Neural cell (in vitro differentiated cells): ENCODE measurements at regions not wholly inside any gene's neighbourhood (a gene's known extent, or its start where the extent isn't known, plus 50 kb on each side); places are given as distances from the start of the nearest gene placed in this dataset.

Source experiments
- H2AFZ ChIP-seq: fragments of 200-600, 300-800 bp; sonication (generic), shearing (Covaris generic); 2 replicates; pipeline ENCODE4 v1.6.0; 2014; ENCODE audit warnings: low read depth, mild to moderate bottlenecking, antibody characterized with exemption, low read length, moderate library complexity
- H3F3A ChIP-seq: fragments of 200-600 bp; shearing (Covaris generic); 2 replicates; pipeline ENCODE4 v1.6.1; 2016; ENCODE audit warnings: mild to moderate bottlenecking, moderate library complexity, mixed read lengths, antibody characterized with exemption, low read length; ENCODE audit not compliant: insufficient read depth, poor library complexity, severe bottlenecking
- H3K27ac ChIP-seq: fragments of 200-600, 300-800 bp; sonication (generic), shearing (Covaris generic); 2 replicates; pipeline ENCODE4 v1.5.1; 2014; ENCODE audit warnings: mild to moderate bottlenecking, low read length, moderate library complexity
- H3K27me3 ChIP-seq: fragments of 300-800, 200-600 bp; sonication (generic), shearing (Covaris generic); 2 replicates; pipeline ENCODE4 v1.6.0; 2014; ENCODE audit warnings: mild to moderate bottlenecking, low read depth, low read length, moderate library complexity; ENCODE audit not compliant: insufficient read depth
- H3K36me3 ChIP-seq: fragments of 300-800, 200-600 bp; sonication (generic), shearing (Covaris generic); 2 replicates; pipeline ENCODE4 v1.5.1; 2014; ENCODE audit warnings: mild to moderate bottlenecking, antibody characterized with exemption, low read length, moderate library complexity; ENCODE audit not compliant: insufficient read depth
- H3K4me2 ChIP-seq: fragments of 300-800, 200-600 bp; sonication (generic), shearing (Covaris generic); 2 replicates; pipeline ENCODE4 v1.6.0; 2014; ENCODE audit warnings: mild to moderate bottlenecking, low read length
- H3K4me3 ChIP-seq: fragments of 300-800, 200-600 bp; sonication (generic), shearing (Covaris generic); 2 replicates; pipeline ENCODE4 v1.5.1; 2014; ENCODE audit warnings: mild to moderate bottlenecking, low read length, moderate library complexity
- H3K79me2 ChIP-seq: fragments of 200-600 bp; shearing (Covaris generic); replicated peaks from 2 replicates; pipeline ENCODE4 v1.6.0; 2014; ENCODE audit warnings: mild to moderate bottlenecking, low read length, moderate library complexity; ENCODE audit not compliant: insufficient read depth
- H3K9ac ChIP-seq: fragments of 300-800, 200-600 bp; sonication (generic), shearing (Covaris generic); 2 replicates; pipeline ENCODE4 v1.6.1; 2016; ENCODE audit warnings: mild to moderate bottlenecking, low read length, mixed read lengths
- H3K9me2 ChIP-seq: fragments of 200-600 bp; shearing (Covaris generic); 2 replicates; pipeline ENCODE4 v1.6.1; 2016; ENCODE audit warnings: mild to moderate bottlenecking, low read length, mixed read lengths; ENCODE audit not compliant: insufficient read depth
- H3K9me3 ChIP-seq: fragments of 200-600, 300-800 bp; sonication (generic), shearing (Covaris generic); 2 replicates; pipeline ENCODE4 v1.6.1; 2016; ENCODE audit warnings: mild to moderate bottlenecking, mixed run types, low read length, moderate library complexity, mixed read lengths
- H4K20me1 ChIP-seq: fragments of 200-600 bp; shearing (Covaris generic); 2 replicates; pipeline ENCODE4 v1.6.1; 2016; ENCODE audit warnings: mild to moderate bottlenecking, mixed run types; ENCODE audit not compliant: insufficient read depth
- EP300 ChIP-seq: fragments of 450-650 bp; conservative IDR thresholded peaks from 2 replicates; pipeline ENCODE4 v1.6.1; 2014; ENCODE audit warnings: antibody characterized with exemption, mild to moderate bottlenecking, moderate library complexity; ENCODE audit not compliant: poor library complexity, severe bottlenecking
- EZH2 ChIP-seq: fragments of 200-600, 300-800 bp; shearing (Covaris generic), sonication (generic); IDR thresholded peaks from 2 replicates; pipeline ENCODE4 v1.6.1; 2014; ENCODE audit warnings: antibody characterized with exemption, low read length, borderline replicate concordance, mild to moderate bottlenecking; ENCODE audit not compliant: insufficient read depth, poor library complexity, severe bottlenecking
- MXI1 ChIP-seq: fragments of 450-650 bp; conservative IDR thresholded peaks from 2 replicates; pipeline ENCODE4 v1.6.1; 2014; ENCODE audit warnings: antibody characterized with exemption, mild to moderate bottlenecking; ENCODE audit not compliant: poor library complexity, severe bottlenecking
- POLR2AphosphoS5 ChIP-seq: IDR thresholded peaks from 2 replicates; pipeline ENCODE4 v1.6.1; 2012
- RAD21 ChIP-seq: fragments of 450-650 bp; conservative IDR thresholded peaks from 2 replicates; pipeline ENCODE4 v1.6.1; 2014; ENCODE audit warnings: antibody characterized with exemption, mild to moderate bottlenecking, moderate library complexity
- SMC3 ChIP-seq: fragments of 450-650 bp; conservative IDR thresholded peaks from 2 replicates; pipeline ENCODE4 v1.6.1; 2014; ENCODE audit warnings: antibody characterized with exemption, mild to moderate bottlenecking, moderate library complexity; ENCODE audit not compliant: poor library complexity
- TAF1 ChIP-seq: IDR thresholded peaks from 2 replicates; pipeline ENCODE4 v1.6.1; 2012; ENCODE audit warnings: low read depth
- TF ChIP-seq, protein P1 (sequence below): fragments of 450-650 bp; IDR thresholded peaks from 2 replicates; pipeline ENCODE4 v1.5.1; 2014; ENCODE audit warnings: antibody characterized with exemption, mild to moderate bottlenecking, moderate library complexity; ENCODE audit not compliant: poor library complexity, severe bottlenecking
- TF ChIP-seq, protein P2 (sequence below): IDR thresholded peaks from 2 replicates; pipeline ENCODE4 v1.6.1; 2012; ENCODE audit warnings: borderline replicate concordance

DNA sequence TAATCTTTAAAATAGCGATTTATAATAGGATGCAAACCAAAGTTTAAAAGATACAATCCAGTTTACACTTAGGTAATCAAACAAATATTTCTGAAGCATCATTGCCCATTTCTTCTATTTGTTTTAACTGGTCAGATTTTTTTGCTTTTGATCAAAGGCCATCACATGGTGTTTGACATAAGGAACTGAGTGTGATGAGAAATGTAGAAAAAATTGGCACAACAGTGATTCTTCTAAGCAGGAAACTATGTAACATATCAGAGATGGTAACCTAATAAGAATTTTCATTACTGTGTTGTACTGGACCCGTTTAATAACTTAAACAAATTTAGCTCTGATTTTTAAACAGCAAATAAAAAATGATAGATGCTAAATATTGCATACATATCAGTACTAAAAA, 644.7 kb upstream of the KLF12 start:
- Histone ChIP-seq H3K4me3 (no peak overlapping the region), H3K79me2 (no peaks in the 10 kb centered on the region), H2AFZ (no peak overlapping the region), H3K9me2 (no peaks in the 10 kb centered on the region), H3K27me3 (no peaks in the 10 kb centered on the region), H3K36me3 (no peaks in the 10 kb centered on the region), H4K20me1 (no peaks in the 10 kb centered on the region), H3K27ac (no peak overlapping the region), H3K9ac (no peak overlapping the region), H3K4me2 (no peak overlapping the region), H3K9me3 (no peaks in the 10 kb centered on the region), H3F3A (no peaks in the 10 kb centered on the region)
- TF ChIP-seq, protein P1, sequence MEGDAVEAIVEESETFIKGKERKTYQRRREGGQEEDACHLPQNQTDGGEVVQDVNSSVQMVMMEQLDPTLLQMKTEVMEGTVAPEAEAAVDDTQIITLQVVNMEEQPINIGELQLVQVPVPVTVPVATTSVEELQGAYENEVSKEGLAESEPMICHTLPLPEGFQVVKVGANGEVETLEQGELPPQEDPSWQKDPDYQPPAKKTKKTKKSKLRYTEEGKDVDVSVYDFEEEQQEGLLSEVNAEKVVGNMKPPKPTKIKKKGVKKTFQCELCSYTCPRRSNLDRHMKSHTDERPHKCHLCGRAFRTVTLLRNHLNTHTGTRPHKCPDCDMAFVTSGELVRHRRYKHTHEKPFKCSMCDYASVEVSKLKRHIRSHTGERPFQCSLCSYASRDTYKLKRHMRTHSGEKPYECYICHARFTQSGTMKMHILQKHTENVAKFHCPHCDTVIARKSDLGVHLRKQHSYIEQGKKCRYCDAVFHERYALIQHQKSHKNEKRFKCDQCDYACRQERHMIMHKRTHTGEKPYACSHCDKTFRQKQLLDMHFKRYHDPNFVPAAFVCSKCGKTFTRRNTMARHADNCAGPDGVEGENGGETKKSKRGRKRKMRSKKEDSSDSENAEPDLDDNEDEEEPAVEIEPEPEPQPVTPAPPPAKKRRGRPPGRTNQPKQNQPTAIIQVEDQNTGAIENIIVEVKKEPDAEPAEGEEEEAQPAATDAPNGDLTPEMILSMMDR = no peak
- TF ChIP-seq RAD21 (no peak), TAF1 (no peak), SMC3 (no peak), POLR2AphosphoS5 (no peak), EP300 (no peak), MXI1 (no peak), EZH2 (no peak)
- TF ChIP-seq, protein P2, sequence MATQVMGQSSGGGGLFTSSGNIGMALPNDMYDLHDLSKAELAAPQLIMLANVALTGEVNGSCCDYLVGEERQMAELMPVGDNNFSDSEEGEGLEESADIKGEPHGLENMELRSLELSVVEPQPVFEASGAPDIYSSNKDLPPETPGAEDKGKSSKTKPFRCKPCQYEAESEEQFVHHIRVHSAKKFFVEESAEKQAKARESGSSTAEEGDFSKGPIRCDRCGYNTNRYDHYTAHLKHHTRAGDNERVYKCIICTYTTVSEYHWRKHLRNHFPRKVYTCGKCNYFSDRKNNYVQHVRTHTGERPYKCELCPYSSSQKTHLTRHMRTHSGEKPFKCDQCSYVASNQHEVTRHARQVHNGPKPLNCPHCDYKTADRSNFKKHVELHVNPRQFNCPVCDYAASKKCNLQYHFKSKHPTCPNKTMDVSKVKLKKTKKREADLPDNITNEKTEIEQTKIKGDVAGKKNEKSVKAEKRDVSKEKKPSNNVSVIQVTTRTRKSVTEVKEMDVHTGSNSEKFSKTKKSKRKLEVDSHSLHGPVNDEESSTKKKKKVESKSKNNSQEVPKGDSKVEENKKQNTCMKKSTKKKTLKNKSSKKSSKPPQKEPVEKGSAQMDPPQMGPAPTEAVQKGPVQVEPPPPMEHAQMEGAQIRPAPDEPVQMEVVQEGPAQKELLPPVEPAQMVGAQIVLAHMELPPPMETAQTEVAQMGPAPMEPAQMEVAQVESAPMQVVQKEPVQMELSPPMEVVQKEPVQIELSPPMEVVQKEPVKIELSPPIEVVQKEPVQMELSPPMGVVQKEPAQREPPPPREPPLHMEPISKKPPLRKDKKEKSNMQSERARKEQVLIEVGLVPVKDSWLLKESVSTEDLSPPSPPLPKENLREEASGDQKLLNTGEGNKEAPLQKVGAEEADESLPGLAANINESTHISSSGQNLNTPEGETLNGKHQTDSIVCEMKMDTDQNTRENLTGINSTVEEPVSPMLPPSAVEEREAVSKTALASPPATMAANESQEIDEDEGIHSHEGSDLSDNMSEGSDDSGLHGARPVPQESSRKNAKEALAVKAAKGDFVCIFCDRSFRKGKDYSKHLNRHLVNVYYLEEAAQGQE = no peak

DNA sequence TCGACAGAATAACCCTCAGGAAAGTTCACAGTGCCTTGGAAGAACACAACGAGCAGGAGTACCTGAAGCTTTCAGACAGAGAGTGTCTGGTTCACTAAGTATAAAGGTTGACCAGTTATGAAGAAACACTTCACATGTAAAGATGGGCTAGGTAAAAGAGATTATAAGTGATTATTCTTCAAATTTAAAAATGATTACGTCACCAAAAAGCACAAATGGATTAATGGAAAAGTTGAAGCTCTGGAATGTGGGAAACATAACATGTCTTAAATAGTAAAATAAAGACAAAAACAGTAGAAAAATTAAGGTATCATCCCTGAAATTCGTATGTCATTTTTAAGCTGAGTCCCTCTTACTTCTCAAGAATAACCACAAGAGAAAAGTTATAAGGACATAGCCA, 643.9 kb upstream of the KLF12 start:
- Histone ChIP-seq H3K9me3 (no peaks in the 10 kb centered on the region), H3K9me2 (no peaks in the 10 kb centered on the region), H3K27me3 (no peaks in the 10 kb centered on the region), H3K9ac (no peak overlapping the region), H3K36me3 (no peaks in the 10 kb centered on the region), H2AFZ (no peak overlapping the region), H3K4me3 (no peak overlapping the region), H3F3A (no peaks in the 10 kb centered on the region), H4K20me1 (no peaks in the 10 kb centered on the region), H3K4me2 (no peak overlapping the region), H3K79me2 (no peaks in the 10 kb centered on the region), H3K27ac (no peak overlapping the region)
- TF ChIP-seq EZH2 (no peak), MXI1 (no peak)

DNA sequence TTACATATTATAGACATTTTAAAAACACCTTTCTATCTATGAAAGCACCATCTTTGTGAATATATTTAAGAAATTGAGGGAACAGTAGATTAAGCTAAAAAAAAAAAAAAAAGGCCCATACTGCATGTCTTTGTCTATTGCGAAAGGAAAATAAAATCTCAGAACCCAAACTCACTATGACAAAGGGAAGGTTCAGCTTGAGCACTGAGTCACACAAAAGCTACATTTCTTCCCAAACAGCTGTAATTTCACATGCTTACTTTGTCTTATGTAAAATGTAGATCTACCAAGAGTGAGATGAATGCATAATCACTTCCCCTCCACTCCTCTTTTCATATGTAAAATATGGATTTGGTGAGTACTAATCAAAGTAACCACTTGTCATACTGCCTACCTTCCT, 640.1 kb upstream of the KLF12 start:
- Histone ChIP-seq H4K20me1 (no peaks in the 10 kb centered on the region), H3K4me2 (no peak overlapping the region), H3K9me2 (no peaks in the 10 kb centered on the region), H3K9ac (no peak overlapping the region), H3K79me2 (no peaks in the 10 kb centered on the region), H3K9me3 (no peaks in the 10 kb centered on the region), H3K27me3 (no peaks in the 10 kb centered on the region), H3K27ac (no peak overlapping the region), H3F3A (no peaks in the 10 kb centered on the region), H3K4me3 (no peak overlapping the region), H2AFZ (no peak overlapping the region), H3K36me3 (no peaks in the 10 kb centered on the region)
- TF ChIP-seq, protein P2 = no peak
- TF ChIP-seq RAD21 (no peak), TAF1 (no peak), SMC3 (no peak), POLR2AphosphoS5 (no peak), EZH2 (no peak), EP300 (no peak), MXI1 (no peak)
- TF ChIP-seq, protein P1 = no peak
